ENCODE measurements at regions not wholly inside any gene's neighbourhood (a gene's known extent, or its start where the extent isn't known, plus 50 kb on each side); places are given as distances from the start of the nearest gene placed in this dataset.

DNA sequence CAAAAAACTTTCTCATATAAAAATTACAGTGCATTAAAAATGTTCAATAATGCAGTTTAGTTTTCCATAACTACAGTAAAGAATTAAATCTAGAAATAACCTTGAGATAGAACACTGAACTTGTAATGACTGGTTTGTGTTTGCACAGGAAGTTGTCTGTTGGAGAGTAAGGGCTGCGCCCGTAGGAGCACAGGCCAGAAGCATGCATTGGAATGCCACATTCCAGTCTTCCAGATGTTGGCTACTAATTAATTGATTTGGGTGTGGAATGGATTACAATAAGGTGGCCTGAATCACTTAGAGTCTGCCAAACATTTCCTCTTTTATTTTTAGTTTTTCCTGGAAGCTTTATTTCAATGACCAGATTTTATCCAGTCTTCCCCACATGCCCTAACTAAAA lies 582.6 kb upstream of the MMS22L start:
- no peaks in the 10 kb centered on the region for H3K4me1 ChIP-seq
- no peak overlapping the region for H3K4me3 ChIP-seq
- H3K9me3 ChIP-seq = no peaks in the 10 kb centered on the region
- no peaks in the 10 kb centered on the region for H3K36me3 ChIP-seq
- TF ChIP-seq, protein P1, sequence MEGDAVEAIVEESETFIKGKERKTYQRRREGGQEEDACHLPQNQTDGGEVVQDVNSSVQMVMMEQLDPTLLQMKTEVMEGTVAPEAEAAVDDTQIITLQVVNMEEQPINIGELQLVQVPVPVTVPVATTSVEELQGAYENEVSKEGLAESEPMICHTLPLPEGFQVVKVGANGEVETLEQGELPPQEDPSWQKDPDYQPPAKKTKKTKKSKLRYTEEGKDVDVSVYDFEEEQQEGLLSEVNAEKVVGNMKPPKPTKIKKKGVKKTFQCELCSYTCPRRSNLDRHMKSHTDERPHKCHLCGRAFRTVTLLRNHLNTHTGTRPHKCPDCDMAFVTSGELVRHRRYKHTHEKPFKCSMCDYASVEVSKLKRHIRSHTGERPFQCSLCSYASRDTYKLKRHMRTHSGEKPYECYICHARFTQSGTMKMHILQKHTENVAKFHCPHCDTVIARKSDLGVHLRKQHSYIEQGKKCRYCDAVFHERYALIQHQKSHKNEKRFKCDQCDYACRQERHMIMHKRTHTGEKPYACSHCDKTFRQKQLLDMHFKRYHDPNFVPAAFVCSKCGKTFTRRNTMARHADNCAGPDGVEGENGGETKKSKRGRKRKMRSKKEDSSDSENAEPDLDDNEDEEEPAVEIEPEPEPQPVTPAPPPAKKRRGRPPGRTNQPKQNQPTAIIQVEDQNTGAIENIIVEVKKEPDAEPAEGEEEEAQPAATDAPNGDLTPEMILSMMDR (IDR thresholded peaks at IDR 0.05) = no peak
- TF ChIP-seq POLR2A (IDR thresholded peaks at IDR 0.05) = no peak
- H3K27ac ChIP-seq = no peak overlapping the region
- H3K27me3 ChIP-seq = no peaks in the 10 kb centered on the region
- DNase-seq = no peak

DNA sequence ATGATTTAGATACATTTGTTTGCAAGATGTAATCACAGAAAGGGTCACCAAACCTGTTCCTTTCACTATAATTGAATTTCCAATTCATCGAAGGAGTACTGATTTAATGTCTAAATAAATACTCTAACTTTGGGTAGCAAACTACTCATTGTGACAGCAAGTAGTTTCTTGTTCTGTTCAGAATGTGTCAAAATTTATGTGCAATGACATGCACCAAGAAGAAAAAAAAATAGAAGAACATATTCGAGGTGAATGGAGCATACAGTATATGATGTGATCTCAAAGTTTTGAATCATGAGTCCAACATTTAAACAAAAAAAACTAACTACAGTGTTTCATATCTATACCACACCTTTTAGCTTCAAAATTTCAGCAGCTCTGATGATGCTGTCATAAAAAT lies 583.6 kb upstream of the MMS22L start:
- no peaks in the 10 kb centered on the region for H3K27me3 ChIP-seq
- TF ChIP-seq, protein P1 (IDR thresholded peaks at IDR 0.05) = no peak
- TF ChIP-seq POLR2A (IDR thresholded peaks at IDR 0.05) = no peak
- H3K4me3 ChIP-seq = no peak overlapping the region
- H3K36me3 ChIP-seq = no peaks in the 10 kb centered on the region
- DNase-seq = no peak
- H3K27ac ChIP-seq = no peak overlapping the region
- no peaks in the 10 kb centered on the region for H3K4me1 ChIP-seq
- H3K9me3 ChIP-seq = no peaks in the 10 kb centered on the region

DNA sequence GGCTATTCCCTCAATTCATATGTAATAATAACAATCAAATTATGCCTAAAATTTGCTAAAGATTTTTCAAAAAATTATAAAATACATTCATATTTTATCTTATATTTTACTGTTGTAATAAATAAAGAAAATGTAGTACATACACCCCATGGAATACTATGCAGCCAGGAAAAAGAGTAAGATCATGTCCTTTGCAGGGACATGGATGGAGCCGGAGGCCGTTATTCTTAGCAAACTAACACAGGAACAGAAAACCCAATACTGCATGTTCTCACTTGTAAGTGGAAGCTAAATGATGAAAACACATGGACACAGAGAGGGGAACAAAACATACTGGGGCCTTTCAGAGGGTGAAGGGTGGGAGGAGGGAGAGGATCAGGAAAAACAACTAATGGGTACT lies 584.2 kb upstream of the MMS22L start:
- Histone ChIP-seq H3K4me1 (no peaks in the 10 kb centered on the region), H3K27ac (no peak overlapping the region), H3K9me3 (no peaks in the 10 kb centered on the region), H3K27me3 (no peaks in the 10 kb centered on the region), H3K4me3 (no peak overlapping the region), H3K36me3 (no peaks in the 10 kb centered on the region)
- no peak for DNase-seq
- no peak for TF ChIP-seq POLR2A (IDR thresholded peaks at IDR 0.05)
- TF ChIP-seq, protein P1 (IDR thresholded peaks at IDR 0.05) = no peak

DNA sequence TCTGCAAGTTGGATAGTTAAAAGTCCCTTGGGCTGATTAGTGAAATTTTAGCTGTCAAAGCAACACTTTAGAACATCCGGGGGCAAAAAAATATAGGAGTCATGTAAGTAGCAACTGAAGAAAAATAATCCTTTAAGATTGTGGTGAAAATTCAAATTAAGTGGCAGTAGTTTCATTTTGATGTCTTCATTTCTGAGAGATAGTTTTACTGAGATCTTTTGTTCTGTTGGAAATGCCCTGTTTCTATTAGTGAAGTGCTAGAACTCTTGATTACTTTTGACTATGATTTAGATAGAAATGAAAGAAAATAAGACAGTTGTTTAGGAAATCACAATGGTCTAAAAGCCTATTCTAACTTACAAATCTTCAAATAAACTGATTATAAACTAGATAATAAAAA lies 587.3 kb upstream of the MMS22L start:
- H3K4me1 ChIP-seq = no peaks in the 10 kb centered on the region
- no peaks in the 10 kb centered on the region for H3K36me3 ChIP-seq
- TF ChIP-seq, protein P1 (IDR thresholded peaks at IDR 0.05) = no peak
- no peak for TF ChIP-seq POLR2A (IDR thresholded peaks at IDR 0.05)
- no peak overlapping the region for H3K4me3 ChIP-seq
- no peak overlapping the region for H3K27ac ChIP-seq
- H3K27me3 ChIP-seq = no peaks in the 10 kb centered on the region
- DNase-seq = no peak
- H3K9me3 ChIP-seq = no peaks in the 10 kb centered on the region

DNA sequence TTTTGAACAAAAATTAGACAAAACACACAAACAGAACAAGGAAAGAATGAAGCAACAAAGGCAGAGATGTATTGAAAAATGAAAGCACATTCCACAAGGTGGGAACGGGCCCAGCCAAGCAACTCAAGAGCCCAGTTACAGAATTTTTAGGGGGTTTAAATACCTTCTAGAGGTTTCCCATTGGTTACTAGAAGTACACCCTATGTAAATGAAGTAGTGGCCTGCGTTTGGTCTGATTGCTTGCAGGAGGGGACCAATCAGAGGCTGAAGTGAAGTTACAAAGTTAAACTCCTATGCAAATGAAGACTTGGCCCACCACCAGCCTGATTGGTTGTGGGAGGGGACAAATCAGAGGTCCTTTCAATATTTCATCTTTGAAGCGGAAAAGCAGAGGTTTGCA lies 593.7 kb upstream of the MMS22L start:
- Histone ChIP-seq H3K9me3 (no peaks in the 10 kb centered on the region), H3K4me3 (no peak overlapping the region), H3K36me3 (no peaks in the 10 kb centered on the region), H3K27me3 (no peaks in the 10 kb centered on the region), H3K4me1 (no peaks in the 10 kb centered on the region), H3K27ac (no peak overlapping the region)
- no peak for DNase-seq
- no peak for TF ChIP-seq POLR2A (IDR thresholded peaks at IDR 0.05)
- TF ChIP-seq, protein P1 (IDR thresholded peaks at IDR 0.05) = no peak

DNA sequence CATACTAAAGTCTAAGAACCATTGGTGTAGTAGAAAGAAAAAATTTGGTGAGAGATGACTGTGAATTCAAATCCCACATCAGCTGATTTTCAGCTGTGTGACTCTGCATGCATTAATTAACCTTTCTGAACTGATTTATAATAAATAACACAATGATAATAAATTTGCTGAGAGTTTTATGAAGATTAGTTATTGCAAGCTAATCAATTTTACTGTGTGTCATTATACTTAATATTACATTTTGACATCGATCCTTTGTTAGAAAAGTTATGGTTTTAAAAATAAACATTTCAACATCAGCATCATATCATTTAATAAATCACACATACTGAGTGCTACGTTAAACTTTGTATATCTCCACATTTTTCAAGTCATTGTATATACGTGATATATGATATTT lies 599.7 kb upstream of the MMS22L start:
- Histone ChIP-seq H3K9me3 (no peaks in the 10 kb centered on the region), H3K27ac (no peak overlapping the region), H3K27me3 (no peaks in the 10 kb centered on the region), H3K4me1 (no peaks in the 10 kb centered on the region), H3K4me3 (no peak overlapping the region), H3K36me3 (no peaks in the 10 kb centered on the region)
- TF ChIP-seq, protein P1 (IDR thresholded peaks at IDR 0.05) = no peak
- no peak for TF ChIP-seq POLR2A (IDR thresholded peaks at IDR 0.05)
- DNase-seq = no peak
